ENCODE measurements at regions not wholly inside any gene's neighbourhood (a gene's known extent, or its start where the extent isn't known, plus 50 kb on each side); places are given as distances from the start of the nearest gene placed in this dataset.

DNA sequence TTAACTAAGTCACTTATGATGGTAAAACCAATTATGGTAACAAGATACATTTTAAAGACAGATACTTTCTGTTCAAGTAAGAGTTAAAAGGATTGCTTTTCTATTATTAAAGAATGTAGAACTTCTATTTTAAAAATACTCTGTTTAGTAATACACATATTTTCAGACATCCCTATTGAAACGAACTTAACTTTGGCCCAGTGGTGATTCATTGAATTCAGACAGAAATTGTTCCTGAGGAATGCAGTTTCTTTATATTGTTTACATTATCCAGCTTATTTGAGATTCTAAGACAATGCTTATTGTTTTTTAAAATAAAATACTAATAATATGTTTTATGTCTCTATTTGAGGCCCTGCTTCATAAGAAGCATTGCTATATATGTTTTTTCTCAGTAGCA is 816.4 kb downstream of the SEMA5A start:
- TF ChIP-seq POLR2A (IDR thresholded peaks at IDR 0.05; ENCODE audit: low read length) (no peak), GATA1 (IDR thresholded peaks at IDR 0.05; ENCODE audit: low read depth, low read length) (no peak)
